OCI-LY3 (cell line): ENCODE measurements at regions not wholly inside any gene's neighbourhood (a gene's known extent, or its start where the extent isn't known, plus 50 kb on each side); places are given as distances from the start of the nearest gene placed in this dataset.

ENCODE experiments used
- CTCF ChIP-seq: fragments of 200-600, 300-600 bp; sonication (generic); IDR thresholded peaks from 2 replicates; pipeline ENCODE4 v1.5.1; 2014; ENCODE audit warnings: antibody characterized with exemption, low read length, low read depth
- EZH2phosphoT487 ChIP-seq: fragments of 200-600 bp; shearing (Covaris generic); IDR thresholded peaks from 2 replicates; pipeline ENCODE4 v1.6.1; 2018; ENCODE audit warnings: antibody characterized with exemption, mixed run types, low read depth

DNA sequence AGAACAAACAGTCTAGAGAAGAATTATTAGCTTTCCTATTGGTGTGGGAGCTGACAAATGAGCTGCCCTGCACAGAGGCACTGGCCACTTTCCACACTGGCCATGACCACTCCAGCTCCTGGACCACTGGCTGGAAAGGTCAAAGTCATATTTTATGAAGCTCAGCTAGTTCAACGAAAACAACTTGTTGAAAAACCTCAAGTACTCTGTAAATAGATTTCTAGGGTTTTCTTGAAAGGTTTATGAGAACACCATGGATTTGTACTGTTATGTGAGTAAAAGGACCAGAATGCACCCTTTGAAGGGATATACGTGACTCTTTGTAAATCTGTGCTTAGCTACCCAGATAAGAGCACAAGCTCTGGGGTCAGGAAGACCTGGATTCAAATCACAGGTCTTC lies 54.5 kb upstream of the FGGY start:
- TF ChIP-seq CTCF (no peak), EZH2phosphoT487 (no peak)
